C4-2B (cell line): ENCODE measurements at regions not wholly inside any gene's neighbourhood (a gene's known extent, or its start where the extent isn't known, plus 50 kb on each side); places are given as distances from the start of the nearest gene placed in this dataset.

Experiments used
- ZFX ChIP-seq: fragments of 450-650 bp; IDR thresholded peaks from 2 replicates; pipeline ENCODE4 v1.6.1; 2017
- TF ChIP-seq, protein P1 (sequence below): fragments of 450-650 bp; conservative IDR thresholded peaks from 2 replicates; pipeline ENCODE4 v1.5.1; 2017; ENCODE audit warnings: mild to moderate bottlenecking

DNA sequence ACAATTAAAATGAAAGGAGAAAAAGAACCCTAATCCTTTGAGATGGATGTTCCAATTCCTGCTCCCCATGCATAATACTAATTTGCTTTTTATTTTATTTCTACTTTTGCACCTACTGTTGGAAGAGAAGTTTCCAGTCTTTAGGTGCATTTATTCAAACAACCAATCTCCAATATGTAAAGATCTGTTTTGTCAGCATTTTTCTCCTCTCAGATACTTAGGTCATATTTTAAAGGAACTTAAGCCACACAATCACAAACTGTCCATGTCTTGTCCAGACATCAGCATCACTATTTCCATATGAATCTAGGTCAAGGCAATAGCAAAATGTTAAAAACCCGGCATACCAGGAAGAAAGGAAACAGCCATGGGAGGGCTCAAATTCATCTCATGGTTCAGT lies 1023.2 kb downstream of the BCL11A start:
- TF ChIP-seq, protein P1, sequence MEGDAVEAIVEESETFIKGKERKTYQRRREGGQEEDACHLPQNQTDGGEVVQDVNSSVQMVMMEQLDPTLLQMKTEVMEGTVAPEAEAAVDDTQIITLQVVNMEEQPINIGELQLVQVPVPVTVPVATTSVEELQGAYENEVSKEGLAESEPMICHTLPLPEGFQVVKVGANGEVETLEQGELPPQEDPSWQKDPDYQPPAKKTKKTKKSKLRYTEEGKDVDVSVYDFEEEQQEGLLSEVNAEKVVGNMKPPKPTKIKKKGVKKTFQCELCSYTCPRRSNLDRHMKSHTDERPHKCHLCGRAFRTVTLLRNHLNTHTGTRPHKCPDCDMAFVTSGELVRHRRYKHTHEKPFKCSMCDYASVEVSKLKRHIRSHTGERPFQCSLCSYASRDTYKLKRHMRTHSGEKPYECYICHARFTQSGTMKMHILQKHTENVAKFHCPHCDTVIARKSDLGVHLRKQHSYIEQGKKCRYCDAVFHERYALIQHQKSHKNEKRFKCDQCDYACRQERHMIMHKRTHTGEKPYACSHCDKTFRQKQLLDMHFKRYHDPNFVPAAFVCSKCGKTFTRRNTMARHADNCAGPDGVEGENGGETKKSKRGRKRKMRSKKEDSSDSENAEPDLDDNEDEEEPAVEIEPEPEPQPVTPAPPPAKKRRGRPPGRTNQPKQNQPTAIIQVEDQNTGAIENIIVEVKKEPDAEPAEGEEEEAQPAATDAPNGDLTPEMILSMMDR, result no peak
- TF ChIP-seq ZFX, result no peak
